A673 (cell line): ENCODE measurements at regions not wholly inside any gene's neighbourhood (a gene's known extent, or its start where the extent isn't known, plus 50 kb on each side); places are given as distances from the start of the nearest gene placed in this dataset.

Source experiments
- BruUV-seq: library from RNA; stranded (reverse); fragments of 400-500 nt; replicated peaks from 2 replicates; lab custom pipeline; 2021; lab: Mats Ljungman, UMichigan
- CTCF ChIA-PET: fragments of 300-600 bp; sonication (Branson Sonifier 250); formaldehyde crosslinking; loops from one replicate; lab custom pipeline; 2022; ENCODE audit warnings: antibody characterized with exemption; lab: Charles Lee
- POLR2A ChIA-PET: fragments of 300-600 bp; sonication (Branson Sonifier 250); formaldehyde crosslinking; loops from one replicate; lab custom pipeline; 2022; ENCODE audit warnings: antibody characterized with exemption; ENCODE audit not compliant: low non-redundant PET; lab: Charles Lee
- DNase-seq: peaks from one replicate; pipeline ENCODE4 v3.0.0-alpha.2; 2015; ENCODE audit warnings: low spot score
- H3K27ac ChIP-seq: fragments of 200-600 bp; sonication (generic); 2 replicates; pipeline ENCODE4 v1.5.1; 2016; ENCODE audit warnings: mixed run types, low read depth, mild to moderate bottlenecking, mixed read lengths, antibody characterized with exemption, low read length; ENCODE audit not compliant: poor library complexity, severe bottlenecking
- H3K27me3 ChIP-seq: fragments of 200-600 bp; sonication (generic); replicated peaks from 2 replicates; pipeline ENCODE4 v1.6.1; 2017; ENCODE audit warnings: mixed run types, low read depth, mild to moderate bottlenecking, mixed read lengths, antibody characterized with exemption, low read length; ENCODE audit not compliant: insufficient read depth, poor library complexity
- H3K36me3 ChIP-seq: fragments of 200-600 bp; sonication (generic); 2 replicates; pipeline ENCODE4 v1.6.1; 2016; ENCODE audit warnings: mixed run types, mild to moderate bottlenecking, mixed read lengths, antibody characterized with exemption, low read length; ENCODE audit not compliant: insufficient read depth, poor library complexity, severe bottlenecking
- H3K4me1 ChIP-seq: fragments of 200-600 bp; sonication (generic); 2 replicates; pipeline ENCODE4 v1.6.1; 2017; ENCODE audit warnings: mixed run types, mild to moderate bottlenecking, mixed read lengths, antibody characterized with exemption, low read length; ENCODE audit not compliant: insufficient read depth, poor library complexity, severe bottlenecking
- H3K4me3 ChIP-seq: fragments of 200-600 bp; sonication (generic); 2 replicates; pipeline ENCODE4 v1.5.1; 2016; ENCODE audit warnings: low read depth, mixed run types, mild to moderate bottlenecking, mixed read lengths, low read length; ENCODE audit not compliant: poor library complexity, severe bottlenecking
- H3K9me3 ChIP-seq: fragments of 200-600 bp; sonication (generic); 2 replicates; pipeline ENCODE4 v1.6.1; 2016; ENCODE audit warnings: mixed run types, low read depth, mild to moderate bottlenecking, mixed read lengths, antibody characterized with exemption, low read length; ENCODE audit not compliant: poor library complexity, severe bottlenecking
- EZH2 ChIP-seq: fragments of 200-600 bp; sonication (generic); IDR thresholded peaks from 2 replicates; pipeline ENCODE4 v1.6.1; 2017; ENCODE audit warnings: borderline replicate concordance, low read depth, mild to moderate bottlenecking, mixed read lengths, antibody characterized with exemption, low read length; ENCODE audit not compliant: poor library complexity, severe bottlenecking
- intact Hi-C: fragments of 100-400 bp; cut with micrococcal nuclease; formaldehyde crosslinking; loops from one replicate; pipeline ENCODE4 v1.10.0; 2022; ENCODE audit not compliant: unreplicated experiment
- TF ChIP-seq, protein P1 (sequence below): fragments of 300-800, 200-600 bp; sonication (generic); conservative IDR thresholded peaks from 2 replicates; pipeline ENCODE4 v1.5.1; 2017; ENCODE audit warnings: low read depth, mild to moderate bottlenecking, antibody characterized with exemption, low read length, moderate library complexity, mixed read lengths

DNA sequence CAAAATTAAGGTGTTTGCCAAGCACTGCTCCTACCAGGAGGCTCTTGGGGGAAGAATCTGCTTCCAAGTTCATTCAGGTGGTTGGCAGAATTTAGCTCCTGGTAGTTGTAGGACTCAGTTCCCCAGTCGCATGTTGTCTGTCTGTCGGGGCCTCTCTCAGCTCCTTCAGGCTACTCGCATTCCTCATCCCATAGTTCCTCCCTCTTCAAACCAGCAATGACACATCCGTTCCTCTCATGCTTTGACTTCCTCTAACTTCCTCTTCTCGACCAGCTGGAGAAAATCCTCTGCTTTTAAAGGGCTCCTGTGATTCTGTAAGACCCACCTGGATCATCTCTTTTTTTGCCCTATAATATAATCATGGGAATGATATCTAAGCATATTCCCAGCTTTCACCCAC is 108.1 kb downstream of the PMP22 start:
- Histone ChIP-seq H3K9me3 (no peaks in the 10 kb centered on the region), H3K4me3 (no peak overlapping the region), H3K27ac (no peak overlapping the region), H3K4me1 (no peaks in the 10 kb centered on the region), H3K36me3 (no peaks in the 10 kb centered on the region), H3K27me3 (no peaks in the 10 kb centered on the region)
- POLR2A ChIA-PET = no interaction called here
- TF ChIP-seq EZH2 = no peak
- TF ChIP-seq, protein P1, sequence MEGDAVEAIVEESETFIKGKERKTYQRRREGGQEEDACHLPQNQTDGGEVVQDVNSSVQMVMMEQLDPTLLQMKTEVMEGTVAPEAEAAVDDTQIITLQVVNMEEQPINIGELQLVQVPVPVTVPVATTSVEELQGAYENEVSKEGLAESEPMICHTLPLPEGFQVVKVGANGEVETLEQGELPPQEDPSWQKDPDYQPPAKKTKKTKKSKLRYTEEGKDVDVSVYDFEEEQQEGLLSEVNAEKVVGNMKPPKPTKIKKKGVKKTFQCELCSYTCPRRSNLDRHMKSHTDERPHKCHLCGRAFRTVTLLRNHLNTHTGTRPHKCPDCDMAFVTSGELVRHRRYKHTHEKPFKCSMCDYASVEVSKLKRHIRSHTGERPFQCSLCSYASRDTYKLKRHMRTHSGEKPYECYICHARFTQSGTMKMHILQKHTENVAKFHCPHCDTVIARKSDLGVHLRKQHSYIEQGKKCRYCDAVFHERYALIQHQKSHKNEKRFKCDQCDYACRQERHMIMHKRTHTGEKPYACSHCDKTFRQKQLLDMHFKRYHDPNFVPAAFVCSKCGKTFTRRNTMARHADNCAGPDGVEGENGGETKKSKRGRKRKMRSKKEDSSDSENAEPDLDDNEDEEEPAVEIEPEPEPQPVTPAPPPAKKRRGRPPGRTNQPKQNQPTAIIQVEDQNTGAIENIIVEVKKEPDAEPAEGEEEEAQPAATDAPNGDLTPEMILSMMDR = no peak
- DNase-seq = no peak
- CTCF ChIA-PET = no interaction called here
- BruUV-seq = no TSS peak
- intact Hi-C loops = no loop called here

DNA sequence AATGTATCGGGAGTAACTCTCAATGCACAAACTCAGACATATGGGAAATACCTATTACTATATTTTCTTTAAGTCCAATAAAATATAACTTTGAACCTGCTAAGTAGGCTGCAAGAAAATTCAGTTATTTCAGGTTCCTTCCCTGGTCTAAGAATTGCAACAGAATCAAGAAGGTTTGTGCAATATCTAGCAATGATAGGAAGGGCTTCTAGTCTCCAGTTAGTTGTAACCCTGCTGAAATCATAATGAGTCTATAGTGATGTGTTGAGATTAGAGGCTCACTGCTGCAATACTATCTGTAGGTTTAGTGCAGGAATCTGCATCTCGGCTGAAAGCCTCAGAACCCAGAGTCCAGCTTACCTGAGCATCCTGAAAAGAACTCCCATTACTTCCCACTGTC is 110.5 kb downstream of the PMP22 start:
- intact Hi-C loops = no loop called here
- CTCF ChIA-PET = no interaction called here
- DNase-seq = no peak
- Histone ChIP-seq H3K27ac (no peak overlapping the region), H3K36me3 (no peaks in the 10 kb centered on the region), H3K9me3 (no peaks in the 10 kb centered on the region), H3K27me3 (no peaks in the 10 kb centered on the region), H3K4me1 (no peaks in the 10 kb centered on the region), H3K4me3 (no peak overlapping the region)
- POLR2A ChIA-PET = no interaction called here
- TF ChIP-seq EZH2 = no peak
- TF ChIP-seq, protein P1 = no peak
- no TSS peak for BruUV-seq

DNA sequence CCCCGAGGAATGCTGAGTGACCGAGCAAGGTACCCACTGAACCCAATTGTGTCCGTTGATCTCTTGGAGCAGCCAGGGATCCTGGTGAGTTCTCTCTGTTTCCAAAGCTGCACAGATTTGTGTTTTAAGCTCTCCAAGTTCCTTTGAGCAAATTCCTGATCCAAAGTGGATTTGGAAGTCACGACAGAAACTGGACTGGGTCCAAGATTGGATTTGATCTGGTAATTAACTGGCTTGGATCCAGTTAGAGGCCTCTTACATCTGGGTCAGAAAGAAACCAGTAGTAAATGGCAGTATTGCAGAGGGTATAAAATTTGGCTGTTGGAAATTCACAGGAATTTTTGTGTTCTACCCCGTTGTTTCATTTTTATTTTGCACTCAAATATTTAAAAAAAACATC is 119.5 kb downstream of the PMP22 start:
- CTCF ChIA-PET = interaction anchor here (0.6 kb wide), 1 partner anchor 10 kb away, joined by 3 read pairs; no protein-coding TSS in a partner anchor
- POLR2A ChIA-PET = no interaction called here
- no peak for DNase-seq
- no TSS peak for BruUV-seq
- intact Hi-C loops = no loop called here
- no peaks in the 10 kb centered on the region for H3K36me3 ChIP-seq
- H3K27ac ChIP-seq = no peak overlapping the region
- TF ChIP-seq, protein P1 = no peak
- no peak for TF ChIP-seq EZH2
- no peaks in the 10 kb centered on the region for H3K9me3 ChIP-seq
- no peaks in the 10 kb centered on the region for H3K27me3 ChIP-seq
- no peaks in the 10 kb centered on the region for H3K4me1 ChIP-seq
- no peak overlapping the region for H3K4me3 ChIP-seq
